Lower lobe of right lung (tissue), 2 donors: ENCODE measurements at regions not wholly inside any gene's neighbourhood (a gene's known extent, or its start where the extent isn't known, plus 50 kb on each side); places are given as distances from the start of the nearest gene placed in this dataset.

Experiments
- ATAC-seq, 2 donors: fragments of 200-7000 bp; cut with Tn5 transposase; one replicate each; pipeline ENCODE4 v1.9.1; 2020 to 2022; ENCODE audit warnings: mild to moderate bottlenecking in 2 of 2, moderate library complexity in 2 of 2
- DNase-seq: peaks from one replicate; pipeline ENCODE4 v3.0.0-alpha.2; 2020
- H3K27ac ChIP-seq: fragments of 200-600 bp; one replicate; pipeline ENCODE4 v1.8.0; 2022
- H3K27me3 ChIP-seq: fragments of 200-600 bp; one replicate; pipeline ENCODE4 v1.8.0; 2022; ENCODE audit warnings: low read depth
- H3K36me3 ChIP-seq: fragments of 200-600 bp; one replicate; pipeline ENCODE4 v1.8.0; 2022; ENCODE audit warnings: mild to moderate bottlenecking
- H3K4me1 ChIP-seq: fragments of 200-600 bp; one replicate; pipeline ENCODE4 v1.8.0; 2022
- H3K4me3 ChIP-seq: fragments of 200-600 bp; one replicate; pipeline ENCODE4 v1.8.0; 2022; ENCODE audit warnings: mild to moderate bottlenecking
- H3K9me3 ChIP-seq: fragments of 200-600 bp; one replicate; pipeline ENCODE4 v1.8.0; 2022
- intact Hi-C: fragments of 100-400 bp; cut with DNase I; formaldehyde crosslinking; loops from one replicate; pipeline ENCODE4 v1.11.0; 2022
- TF ChIP-seq, protein P1 (sequence below): fragments of 200-600 bp; IDR thresholded peaks from one replicate; pipeline ENCODE4 v1.8.0; 2022; ENCODE audit warnings: antibody characterized with exemption, mild to moderate bottlenecking
- donor health status: DM: no; HTN: yes; CAD: no; lungs with severe emphysema.

DNA sequence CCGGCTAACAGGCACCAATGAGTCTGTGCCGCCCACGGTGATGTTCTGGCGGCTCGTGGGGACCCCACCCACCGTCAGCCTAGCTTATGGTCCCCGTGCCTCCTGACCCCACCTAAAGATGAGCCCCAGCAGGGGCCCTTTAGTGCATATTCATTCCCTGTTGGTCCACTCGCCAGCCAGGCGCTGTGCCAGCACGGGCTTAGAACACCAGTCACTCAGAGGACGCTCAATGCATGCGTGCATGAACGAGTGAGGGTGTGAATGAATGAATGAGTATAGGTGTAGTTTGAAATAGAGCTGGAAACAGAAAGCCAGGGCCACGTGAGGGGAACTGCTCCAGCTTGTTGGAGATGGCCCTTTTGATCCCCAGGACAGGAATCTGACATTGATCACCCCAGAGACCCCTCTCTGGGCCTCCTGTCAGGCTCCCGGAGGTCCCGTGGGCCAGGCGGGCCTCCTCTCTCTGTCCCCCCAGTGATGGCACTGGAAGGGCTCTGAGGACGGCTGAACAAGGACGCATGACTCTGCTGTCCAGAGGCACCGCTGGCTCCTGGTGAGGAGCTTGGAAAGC, 193.9 kb upstream of the C14orf180 start:
- Histone ChIP-seq H3K4me1 (no peaks in the 10 kb centered on the region), H3K27ac (no peak overlapping the region), H3K36me3 (no peaks in the 10 kb centered on the region), H3K4me3 (no peak overlapping the region), H3K27me3 (peaks cover 15% of the 10 kb centered on the region), H3K9me3 (no peaks in the 10 kb centered on the region)
- DNase-seq (no peak), ATAC-seq (no peak)
- intact Hi-C loops, result no loop called here
- TF ChIP-seq, protein P1, sequence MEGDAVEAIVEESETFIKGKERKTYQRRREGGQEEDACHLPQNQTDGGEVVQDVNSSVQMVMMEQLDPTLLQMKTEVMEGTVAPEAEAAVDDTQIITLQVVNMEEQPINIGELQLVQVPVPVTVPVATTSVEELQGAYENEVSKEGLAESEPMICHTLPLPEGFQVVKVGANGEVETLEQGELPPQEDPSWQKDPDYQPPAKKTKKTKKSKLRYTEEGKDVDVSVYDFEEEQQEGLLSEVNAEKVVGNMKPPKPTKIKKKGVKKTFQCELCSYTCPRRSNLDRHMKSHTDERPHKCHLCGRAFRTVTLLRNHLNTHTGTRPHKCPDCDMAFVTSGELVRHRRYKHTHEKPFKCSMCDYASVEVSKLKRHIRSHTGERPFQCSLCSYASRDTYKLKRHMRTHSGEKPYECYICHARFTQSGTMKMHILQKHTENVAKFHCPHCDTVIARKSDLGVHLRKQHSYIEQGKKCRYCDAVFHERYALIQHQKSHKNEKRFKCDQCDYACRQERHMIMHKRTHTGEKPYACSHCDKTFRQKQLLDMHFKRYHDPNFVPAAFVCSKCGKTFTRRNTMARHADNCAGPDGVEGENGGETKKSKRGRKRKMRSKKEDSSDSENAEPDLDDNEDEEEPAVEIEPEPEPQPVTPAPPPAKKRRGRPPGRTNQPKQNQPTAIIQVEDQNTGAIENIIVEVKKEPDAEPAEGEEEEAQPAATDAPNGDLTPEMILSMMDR, result no peak

DNA sequence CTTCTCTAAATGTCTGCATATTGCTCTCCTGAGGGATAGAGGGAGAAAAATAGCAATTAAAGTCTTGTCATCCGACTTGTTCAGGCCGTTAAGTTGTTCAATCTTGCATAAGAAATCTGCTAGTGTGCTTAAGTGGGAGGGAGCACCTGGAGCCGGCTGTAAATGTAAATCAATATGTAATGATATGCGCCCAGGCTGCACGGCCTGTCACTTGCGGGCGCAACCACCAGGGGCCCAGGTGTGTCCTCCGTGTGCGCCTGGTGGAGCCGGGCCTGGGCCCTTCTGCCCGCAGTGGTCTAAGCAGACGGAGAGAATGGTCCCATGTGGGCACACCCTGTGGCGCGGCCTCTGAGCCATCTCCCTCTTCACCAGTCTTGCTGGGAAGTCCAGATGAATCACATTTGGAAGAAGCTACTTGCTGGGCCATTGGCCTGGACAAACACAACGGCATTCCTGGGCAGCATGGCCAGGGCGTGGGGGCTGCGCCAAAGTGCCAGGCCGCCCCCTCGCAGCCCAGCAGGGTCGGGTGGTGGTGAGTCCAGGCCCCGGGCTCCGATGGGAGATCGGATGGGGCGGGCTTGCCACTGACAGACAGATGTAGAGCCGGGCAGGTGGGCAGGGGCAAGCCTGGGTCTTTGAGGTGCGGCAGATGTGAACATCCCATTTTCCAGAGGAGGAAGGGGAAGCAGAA, 193.3 kb upstream of the C14orf180 start:
- no peak overlapping the region for H3K27ac ChIP-seq
- ATAC-seq (no peak), DNase-seq (peak; percentile 45)
- TF ChIP-seq, protein P1, result no peak
- intact Hi-C loops, result no loop called here
- H3K9me3 ChIP-seq, result no peaks in the 10 kb centered on the region
- H3K4me3 ChIP-seq, result no peak overlapping the region
- H3K27me3 ChIP-seq, result peaks cover 15% of the 10 kb centered on the region
- H3K4me1 ChIP-seq, result no peaks in the 10 kb centered on the region
- no peaks in the 10 kb centered on the region for H3K36me3 ChIP-seq

DNA sequence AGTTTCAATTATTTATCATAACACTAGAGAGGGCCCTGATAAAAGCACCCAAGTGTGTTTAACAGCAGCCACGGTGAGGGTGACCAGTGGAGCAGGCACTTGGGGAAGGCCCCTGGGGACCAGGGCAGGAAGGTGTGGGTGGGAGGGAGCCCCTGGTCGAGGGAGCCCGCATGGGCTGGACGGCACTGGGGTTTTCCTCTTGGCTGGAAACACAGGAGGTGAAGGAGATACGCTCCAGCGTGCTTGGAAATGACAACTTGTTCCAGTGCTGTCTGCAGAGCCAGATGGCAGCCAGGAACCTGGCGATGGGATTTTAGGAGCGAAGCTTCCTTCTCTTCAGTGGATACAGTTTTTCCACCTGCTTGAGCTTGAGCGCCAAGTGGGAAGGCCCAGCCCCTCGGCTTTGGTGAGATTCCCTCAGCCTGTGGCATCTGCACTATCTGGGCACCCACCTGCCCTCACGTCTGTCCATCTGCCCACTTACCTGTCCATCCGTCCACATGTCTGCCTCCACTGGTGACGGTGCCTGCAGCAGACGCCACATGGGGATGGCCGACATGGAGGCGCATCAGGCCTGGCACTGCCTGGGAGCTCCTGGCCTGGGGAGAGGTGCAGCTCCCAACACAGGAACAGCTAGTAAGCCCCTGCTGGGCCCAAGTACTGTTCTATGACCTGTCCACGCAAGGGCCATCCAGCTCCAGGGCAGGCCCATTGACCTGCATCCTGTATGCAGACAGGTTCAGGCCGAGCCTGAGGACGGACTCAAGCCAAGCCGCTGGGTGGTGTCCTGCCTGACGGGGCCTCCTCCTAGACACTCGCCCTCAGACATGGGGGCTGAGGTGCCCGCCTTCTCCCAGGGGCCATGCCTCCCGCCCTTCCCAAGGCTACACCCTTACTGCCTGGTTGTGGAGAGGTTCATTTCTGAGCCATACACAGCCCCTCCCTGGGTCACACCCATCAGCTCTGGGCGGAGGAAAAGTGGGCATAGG, 192.2 kb upstream of the C14orf180 start:
- ATAC-seq (no peak), DNase-seq (no peak)
- TF ChIP-seq, protein P1, result no peak
- H3K4me1 ChIP-seq, result no peaks in the 10 kb centered on the region
- no peak overlapping the region for H3K4me3 ChIP-seq
- intact Hi-C loops, result no loop called here
- no peaks in the 10 kb centered on the region for H3K9me3 ChIP-seq
- H3K27ac ChIP-seq, result no peak overlapping the region
- H3K27me3 ChIP-seq, result peaks cover 13% of the 10 kb centered on the region
- H3K36me3 ChIP-seq, result no peaks in the 10 kb centered on the region

DNA sequence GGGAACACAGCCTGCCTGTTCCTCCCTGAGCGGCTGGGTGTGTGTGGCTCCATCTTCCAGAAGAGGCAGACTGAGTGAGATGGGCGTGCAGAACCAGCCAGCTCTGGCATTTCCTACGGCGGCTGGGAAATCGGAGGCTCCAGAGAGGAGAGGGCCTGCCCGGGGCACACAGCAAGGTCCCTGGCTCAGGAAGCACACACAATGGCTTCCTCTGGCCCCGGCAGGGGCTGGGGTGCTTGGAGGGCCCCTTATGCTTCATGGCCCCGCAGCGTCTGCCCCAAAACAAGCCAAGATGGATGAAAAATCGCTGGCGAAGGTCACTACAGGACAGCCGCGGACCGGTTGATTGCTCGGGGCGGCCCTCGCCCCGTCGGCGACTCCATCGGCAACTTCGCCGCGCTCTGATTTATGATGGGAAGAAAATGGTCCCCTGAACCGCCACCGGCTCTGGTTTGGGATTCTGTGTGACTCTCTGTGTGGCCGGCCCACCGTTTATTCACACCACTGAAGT, 191.5 kb upstream of the C14orf180 start:
- ATAC-seq, result no peak
- Histone ChIP-seq H3K4me3 (no peak overlapping the region), H3K9me3 (no peaks in the 10 kb centered on the region), H3K36me3 (no peaks in the 10 kb centered on the region), H3K27ac (no peak overlapping the region), H3K27me3 (peaks cover 7% of the 10 kb centered on the region), H3K4me1 (peaks cover 1% of the 10 kb centered on the region)
- no peak for DNase-seq
- intact Hi-C loops, result no loop called here
- TF ChIP-seq, protein P1, result no peak

DNA sequence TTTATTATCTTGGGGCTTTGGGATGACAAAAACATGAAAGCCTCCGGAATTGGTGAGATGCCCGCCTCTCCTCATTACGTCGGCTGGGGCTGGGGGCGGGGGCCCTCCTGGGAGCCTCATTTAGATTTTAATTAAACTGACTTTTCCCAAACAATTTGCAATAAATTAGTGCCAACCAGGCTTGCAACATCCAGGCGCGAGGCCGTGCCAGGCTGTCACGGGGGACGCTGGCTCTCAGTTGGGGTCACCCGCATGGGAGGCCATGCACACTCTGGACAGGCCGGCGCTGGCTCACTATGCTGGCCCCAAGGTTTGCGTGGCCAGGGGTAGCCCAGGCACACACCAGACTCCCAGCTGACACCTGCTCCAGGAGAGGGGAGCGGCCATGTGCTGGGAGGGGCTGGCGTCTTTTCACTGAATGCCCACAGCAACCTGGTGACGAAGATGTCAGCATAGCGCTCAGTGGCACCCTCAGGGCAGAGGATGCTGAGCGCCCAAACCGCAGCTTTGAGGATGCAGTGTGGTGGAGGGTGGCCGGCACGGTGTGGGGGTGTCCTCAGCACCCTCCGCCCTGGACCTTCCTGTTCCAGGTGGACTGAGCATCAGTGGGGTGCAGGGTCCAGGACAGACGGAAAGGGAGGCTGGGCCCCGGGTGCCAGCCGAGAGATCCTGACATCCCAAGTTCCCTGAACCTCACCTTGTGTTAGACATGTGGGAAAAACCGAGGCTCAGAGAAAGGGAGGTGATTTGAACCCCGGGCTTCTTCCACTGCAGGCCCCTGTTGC, 190.8 kb upstream of the C14orf180 start:
- Histone ChIP-seq H3K4me1 (peaks cover 8% of the 10 kb centered on the region), H3K9me3 (no peaks in the 10 kb centered on the region), H3K27me3 (peaks cover 12% of the 10 kb centered on the region), H3K27ac (no peak overlapping the region), H3K4me3 (no peak overlapping the region), H3K36me3 (no peaks in the 10 kb centered on the region)
- TF ChIP-seq, protein P1, result no peak
- intact Hi-C loops, result no loop called here
- ATAC-seq (no peak), DNase-seq (no peak)
